GM12892 (cell line): ENCODE measurements at regions not wholly inside any gene's neighbourhood (a gene's known extent, or its start where the extent isn't known, plus 50 kb on each side); places are given as distances from the start of the nearest gene placed in this dataset.

Experiments used
- DNase-seq: peaks from one replicate; pipeline ENCODE4 v3.0.0; 2011; ENCODE audit not compliant: insufficient read length
- FAIRE-seq: peaks from 2 replicates; lab custom pipeline; 2011; peaks lifted over from hg19 to GRCh38; lab: Jason Lieb, UNC
- POLR2A ChIP-seq: IDR thresholded peaks from 2 replicates; pipeline ENCODE4 v1.6.1; 2011; ENCODE audit warnings: low read depth, low read length, control low read depth
- POLR2AphosphoS5 ChIP-seq: IDR thresholded peaks from 2 replicates; pipeline ENCODE4 v1.6.1; 2011; ENCODE audit warnings: low read depth, low read length, control low read depth
- TAF1 ChIP-seq: IDR thresholded peaks from 2 replicates; pipeline ENCODE4 v1.6.1; 2011; ENCODE audit warnings: low read depth, mild to moderate bottlenecking, control low read depth, low read length, borderline replicate concordance

DNA sequence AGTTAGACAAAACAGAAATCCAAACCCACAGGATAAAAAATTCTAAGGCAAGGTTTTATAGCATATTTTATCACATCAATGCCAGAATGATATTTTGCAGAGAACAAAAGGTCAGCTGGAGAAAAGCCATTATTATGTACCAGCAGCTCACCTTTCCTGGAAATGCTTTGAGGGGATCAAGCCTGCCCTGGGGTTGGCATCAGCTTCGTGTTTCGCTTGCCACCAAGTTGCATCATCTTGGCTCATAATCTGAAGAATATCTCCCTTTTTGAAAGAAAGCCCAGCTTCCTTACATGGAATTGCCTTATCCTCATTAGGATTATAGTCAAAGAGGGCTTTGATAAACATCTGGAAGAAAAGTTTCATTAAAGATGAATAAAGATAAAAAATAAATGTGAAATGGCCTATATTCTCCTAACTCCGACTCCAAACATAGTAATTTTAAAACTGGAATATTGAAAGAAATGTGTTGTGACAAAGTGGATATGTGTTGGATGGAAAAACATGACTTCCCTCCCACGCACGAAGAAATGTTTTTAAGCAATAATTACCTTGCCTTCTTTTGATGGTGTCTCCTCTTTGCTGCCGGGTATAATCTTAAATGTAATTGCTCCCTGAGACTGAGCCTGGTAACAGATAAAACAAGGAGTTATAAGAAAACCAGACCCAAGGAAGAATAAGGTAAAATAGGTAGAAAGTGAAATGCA is 121.3 kb upstream of the ODAD2 start:
- TF ChIP-seq TAF1 (no peak), POLR2A (no peak), POLR2AphosphoS5 (no peak)
- FAIRE-seq (no peak), DNase-seq (no peak)

DNA sequence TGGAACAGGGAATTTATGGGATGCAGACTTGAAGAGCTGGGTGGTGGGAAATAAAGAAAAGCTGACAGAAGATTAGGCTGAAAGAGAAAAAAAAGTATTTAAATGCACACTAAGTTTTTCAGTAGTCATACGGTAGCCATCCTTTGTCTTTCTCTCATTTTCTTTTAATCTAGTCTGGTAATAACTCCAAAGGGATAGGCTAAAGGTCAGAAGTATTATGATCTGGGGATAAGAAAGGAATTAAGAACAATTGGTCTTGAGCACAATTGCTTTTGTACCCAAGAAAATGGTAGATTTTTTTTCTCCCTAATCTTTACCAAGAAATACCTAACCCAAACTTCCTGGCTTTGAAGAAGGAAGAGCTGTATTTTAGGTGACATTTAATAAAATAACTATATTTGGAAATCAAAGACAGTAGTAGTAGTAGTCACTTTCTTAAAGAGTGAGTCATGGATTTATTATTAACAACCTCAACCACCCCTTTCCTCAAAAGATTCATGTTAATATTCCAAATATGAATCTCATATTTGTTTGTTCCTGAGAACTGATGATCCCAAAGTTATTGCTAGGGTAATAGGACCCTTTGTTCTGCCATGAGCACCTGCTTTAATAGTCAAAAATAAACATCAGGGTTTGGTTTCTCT is 120.2 kb upstream of the ODAD2 start:
- FAIRE-seq (no peak), DNase-seq (no peak)
- no peak for TF ChIP-seq TAF1
- no peak for TF ChIP-seq POLR2A
- TF ChIP-seq POLR2AphosphoS5, result no peak

DNA sequence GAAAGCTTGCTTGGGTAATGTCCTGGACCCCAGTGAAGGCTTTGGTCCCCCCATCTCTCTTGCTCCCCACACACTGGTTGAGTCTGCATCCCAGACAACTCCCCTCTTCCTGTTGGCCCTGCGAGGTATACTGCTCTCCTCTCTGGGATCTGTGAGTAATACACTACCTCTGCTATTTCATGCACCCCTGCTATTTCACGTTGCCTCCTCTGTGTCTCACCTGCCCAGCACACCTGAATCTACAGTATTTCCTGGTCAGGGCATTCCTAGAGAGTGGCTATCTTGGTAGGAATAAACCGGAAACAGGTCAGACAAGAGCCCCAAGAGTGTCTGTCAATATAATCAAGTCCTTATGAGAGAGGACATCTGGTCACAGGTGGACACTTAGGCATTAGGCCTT is 114.3 kb upstream of the ODAD2 start:
- DNase-seq (no peak), FAIRE-seq (no peak)
- TF ChIP-seq POLR2AphosphoS5, result no peak
- no peak for TF ChIP-seq POLR2A
- TF ChIP-seq TAF1, result no peak

DNA sequence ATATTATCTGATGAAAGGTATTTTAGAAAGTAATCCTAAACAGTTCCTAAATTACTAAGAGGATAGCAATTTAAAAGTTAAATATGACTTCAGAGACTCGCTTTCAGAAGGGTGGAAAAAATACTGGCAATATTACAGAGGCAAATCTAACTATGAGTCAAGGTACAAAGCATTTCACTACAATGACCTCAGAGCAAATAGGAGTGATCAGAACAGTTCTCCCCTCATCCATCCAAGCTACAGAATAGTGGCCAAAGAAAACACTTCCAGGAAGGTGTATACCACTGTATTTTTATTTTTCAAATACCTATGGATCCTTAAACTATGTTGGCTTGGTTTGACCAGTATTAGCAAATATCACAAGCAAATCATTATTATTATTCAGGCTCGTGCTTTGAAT is 112.8 kb upstream of the ODAD2 start:
- no peak for FAIRE-seq
- no peak for DNase-seq
- no peak for TF ChIP-seq POLR2A
- TF ChIP-seq POLR2AphosphoS5, result no peak
- TF ChIP-seq TAF1, result no peak

DNA sequence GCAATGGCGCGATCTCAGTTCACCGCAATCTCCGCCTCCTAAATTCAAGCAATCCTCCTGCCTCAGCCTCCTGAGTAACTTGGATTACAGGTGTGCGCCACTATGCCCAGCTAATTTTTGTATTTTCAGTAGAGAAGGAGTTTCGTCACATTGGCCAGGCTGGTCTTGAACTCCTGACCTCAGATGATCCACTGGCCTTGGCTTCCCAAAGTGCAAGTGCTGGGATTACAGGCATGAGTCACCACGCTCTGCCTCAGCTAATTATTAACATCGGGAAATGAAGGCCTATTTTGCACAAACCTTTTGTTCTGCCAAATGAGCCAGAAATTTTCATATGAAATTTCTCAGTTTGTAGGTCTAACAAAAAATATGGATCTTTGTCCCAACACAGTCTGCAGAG is 106.7 kb upstream of the ODAD2 start:
- TF ChIP-seq TAF1 (no peak), POLR2A (no peak), POLR2AphosphoS5 (no peak)
- FAIRE-seq, result no peak
- no peak for DNase-seq

DNA sequence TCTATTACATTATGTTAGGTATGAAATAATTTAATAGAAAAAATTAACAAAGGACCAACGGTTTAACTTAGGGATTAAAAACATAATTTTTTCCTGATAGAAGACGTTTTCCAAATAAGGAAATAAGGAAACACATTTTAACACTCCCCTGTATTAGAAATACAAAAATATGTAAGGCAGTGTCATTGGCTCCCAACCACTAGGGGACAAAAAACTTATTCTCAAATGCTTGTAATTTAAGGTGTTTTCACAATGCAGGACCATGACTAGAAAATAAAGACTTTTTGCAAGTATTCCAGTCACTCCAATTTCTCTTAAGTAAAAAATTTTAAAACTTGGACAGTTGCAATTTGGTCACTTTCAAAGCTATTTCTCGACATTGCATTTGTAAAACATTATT is 98.8 kb upstream of the ODAD2 start:
- FAIRE-seq, result no peak
- TF ChIP-seq POLR2AphosphoS5 (no peak), TAF1 (no peak), POLR2A (no peak)

DNA sequence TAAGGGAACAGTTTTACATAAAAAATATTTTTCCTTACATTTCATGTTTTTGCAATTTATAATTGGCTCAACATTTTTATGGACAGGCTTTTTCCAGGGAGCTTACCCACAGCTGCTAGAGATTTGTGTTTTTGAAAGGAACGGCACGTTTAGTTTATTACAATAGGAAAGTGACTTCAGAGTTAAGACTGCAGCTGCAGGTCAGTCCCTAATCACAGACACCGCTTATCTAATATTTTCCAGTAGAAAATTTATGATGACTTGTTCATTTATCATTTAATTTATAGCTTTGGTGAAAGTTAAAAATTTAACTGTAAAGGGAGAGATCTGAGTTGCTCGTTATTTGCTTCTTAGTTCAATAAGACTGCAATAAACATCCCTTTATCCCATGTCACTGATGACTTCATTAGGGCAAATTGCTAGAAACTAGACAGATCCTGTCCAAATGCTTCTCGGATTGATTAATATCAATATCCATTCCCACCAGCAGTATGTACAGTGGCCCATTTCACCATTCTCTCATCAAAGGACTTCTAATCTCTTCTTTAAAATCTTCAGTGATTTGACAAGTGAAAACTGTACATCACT is 97.0 kb upstream of the ODAD2 start:
- TF ChIP-seq TAF1 (no peak), POLR2A (no peak), POLR2AphosphoS5 (no peak)
- FAIRE-seq (no peak), DNase-seq (no peak)

More for the DNA sequence above, 98.8 kb upstream of the ODAD2 start:
- no peak for DNase-seq

DNA sequence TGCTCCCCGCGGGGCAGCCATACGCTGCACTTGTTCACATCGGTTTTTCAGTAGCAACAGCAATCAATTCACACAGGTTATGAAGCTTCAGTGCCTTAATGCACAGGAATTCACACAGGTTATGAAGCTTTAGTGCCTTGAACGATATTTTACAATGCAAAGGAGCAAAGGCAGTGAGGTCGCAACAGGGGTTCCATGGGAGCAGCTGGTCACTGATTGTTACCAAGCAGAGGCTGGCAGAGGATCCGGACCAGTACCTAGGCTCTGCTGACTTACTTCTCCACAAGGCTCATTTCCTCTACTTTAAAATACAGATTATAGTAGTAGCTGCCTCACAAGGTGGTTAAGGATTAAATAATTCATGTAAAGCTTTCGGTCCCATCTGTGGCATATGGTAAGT is 95.2 kb upstream of the ODAD2 start:
- DNase-seq (no peak), FAIRE-seq (no peak)
- TF ChIP-seq POLR2A (no peak), TAF1 (no peak)

DNA sequence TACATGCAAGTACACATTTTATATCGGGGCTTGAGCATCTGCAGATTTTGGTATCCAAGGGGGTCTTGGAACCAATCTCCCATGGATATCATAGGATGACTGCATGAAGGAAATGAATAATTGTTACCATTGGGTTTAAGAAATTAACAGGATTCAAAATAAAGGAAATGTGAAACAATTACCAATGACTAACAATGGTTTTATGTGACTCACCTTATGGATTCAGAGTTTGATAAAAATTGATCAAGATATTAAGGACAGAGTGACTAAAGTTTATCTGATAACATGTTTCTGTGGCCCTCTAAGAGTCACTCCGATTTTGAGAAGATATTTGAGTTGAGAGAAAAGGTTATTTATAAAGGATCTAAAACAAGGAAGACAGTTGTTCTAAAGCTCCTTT is 93.0 kb upstream of the ODAD2 start:
- DNase-seq, result no peak
- TF ChIP-seq TAF1 (no peak), POLR2AphosphoS5 (no peak)
- FAIRE-seq, result no peak

DNA sequence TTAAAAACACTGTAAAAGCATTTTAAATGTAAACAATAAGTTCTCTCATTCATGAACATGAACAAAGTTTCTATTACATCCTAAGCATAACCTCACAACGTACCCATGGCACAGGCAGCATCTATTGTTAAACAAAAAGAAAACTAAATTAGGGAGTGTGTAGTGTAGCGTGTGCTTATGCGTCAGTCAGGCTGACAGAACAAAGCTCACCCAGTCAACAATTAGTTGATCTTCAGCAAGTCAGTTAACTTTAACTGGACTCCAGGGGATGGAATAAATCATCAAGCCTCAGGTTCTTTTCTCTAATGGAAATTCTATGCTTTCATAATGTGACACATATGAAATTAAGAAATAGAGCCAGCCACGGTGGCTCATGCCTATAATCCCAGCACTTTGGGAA is 91.6 kb upstream of the ODAD2 start:
- DNase-seq (no peak), FAIRE-seq (no peak)
- TF ChIP-seq POLR2AphosphoS5, result no peak
- TF ChIP-seq TAF1, result no peak

DNA sequence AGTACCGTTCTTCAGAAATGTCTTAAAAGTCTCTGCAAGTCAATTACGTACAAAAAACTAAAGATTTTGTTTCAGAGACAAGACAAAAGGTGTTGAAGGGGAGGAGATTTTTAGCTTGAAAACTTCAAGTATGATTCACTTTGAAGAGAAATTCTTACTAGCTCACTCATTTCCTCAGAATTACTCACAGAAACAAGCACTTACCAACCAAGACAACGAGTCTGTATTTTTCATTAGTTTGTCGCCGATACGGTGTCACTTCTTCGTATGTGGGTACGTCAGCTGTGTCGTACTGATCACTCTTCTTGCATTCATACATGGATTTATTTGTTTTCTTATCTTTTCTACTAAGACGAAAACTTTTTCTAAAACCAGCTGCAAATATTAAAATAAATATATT is 90.6 kb upstream of the ODAD2 start:
- no peak for DNase-seq
- FAIRE-seq, result no peak
- TF ChIP-seq POLR2A, result no peak
- TF ChIP-seq TAF1, result no peak
- no peak for TF ChIP-seq POLR2AphosphoS5
